Superior temporal gyrus (tissue), 1 donor: ENCODE measurements at regions not wholly inside any gene's neighbourhood (a gene's known extent, or its start where the extent isn't known, plus 50 kb on each side); places are given as distances from the start of the nearest gene placed in this dataset.

Experiments
- DNase-seq: peaks from one replicate; pipeline ENCODE4 v3.0.0-alpha.2; 2016; ENCODE audit errors: extremely low spot score

DNA sequence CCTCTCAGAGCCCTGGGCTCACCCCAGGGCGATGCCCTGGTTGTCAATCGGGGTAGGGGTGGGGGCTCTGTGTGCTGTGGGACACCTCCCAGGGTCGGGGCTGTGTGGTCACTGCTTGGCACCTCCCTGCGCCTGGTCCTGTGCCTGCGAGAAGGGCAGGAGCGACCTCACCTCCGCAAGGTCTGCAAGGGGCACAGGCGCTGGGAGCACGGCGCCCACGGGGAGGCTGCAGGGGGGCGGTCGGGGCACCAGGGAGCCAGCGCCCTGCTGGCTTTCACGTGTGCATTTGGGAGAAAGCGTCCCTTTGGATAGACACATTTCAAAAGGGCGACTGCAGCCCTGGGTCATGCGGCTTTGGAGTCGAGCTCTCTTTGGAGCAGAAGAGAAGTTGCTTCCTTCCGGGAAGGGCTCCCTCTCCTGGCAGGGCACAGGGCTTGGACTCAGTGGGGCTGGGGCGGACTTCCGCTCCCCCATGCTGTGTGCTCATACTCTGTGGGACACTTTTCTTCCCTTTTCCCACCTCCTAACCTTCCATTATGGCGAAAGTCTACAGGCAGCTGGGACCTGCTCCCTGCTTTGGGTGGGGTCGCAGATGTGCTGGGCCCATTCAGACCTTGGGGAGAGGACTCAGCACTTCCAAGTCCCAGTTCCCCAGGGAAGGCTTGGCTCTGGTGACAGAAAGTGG, 52.9 kb upstream of the SLC28A3 start:
- DNase-seq: no peak

DNA sequence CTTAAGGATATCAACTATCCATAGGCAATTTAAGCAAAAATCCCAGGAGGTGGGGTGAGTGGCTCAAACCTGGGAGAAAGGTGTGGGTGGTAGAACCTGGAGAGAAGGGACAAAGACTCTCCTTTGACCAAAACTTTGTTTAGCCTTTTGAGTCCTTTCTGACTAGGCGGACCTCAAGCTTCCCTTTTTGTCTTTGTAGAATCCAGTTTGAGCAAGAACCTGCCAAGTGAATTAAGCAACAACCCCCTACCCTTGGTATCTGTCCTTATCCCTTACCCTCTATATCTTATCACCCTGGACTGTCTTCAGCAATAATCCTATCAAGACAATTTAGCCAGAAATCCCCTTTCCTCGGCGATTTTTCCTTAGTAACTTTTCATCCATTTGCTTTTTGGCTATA, 53.5 kb upstream of the SLC28A3 start:
- DNase-seq: no peak

DNA sequence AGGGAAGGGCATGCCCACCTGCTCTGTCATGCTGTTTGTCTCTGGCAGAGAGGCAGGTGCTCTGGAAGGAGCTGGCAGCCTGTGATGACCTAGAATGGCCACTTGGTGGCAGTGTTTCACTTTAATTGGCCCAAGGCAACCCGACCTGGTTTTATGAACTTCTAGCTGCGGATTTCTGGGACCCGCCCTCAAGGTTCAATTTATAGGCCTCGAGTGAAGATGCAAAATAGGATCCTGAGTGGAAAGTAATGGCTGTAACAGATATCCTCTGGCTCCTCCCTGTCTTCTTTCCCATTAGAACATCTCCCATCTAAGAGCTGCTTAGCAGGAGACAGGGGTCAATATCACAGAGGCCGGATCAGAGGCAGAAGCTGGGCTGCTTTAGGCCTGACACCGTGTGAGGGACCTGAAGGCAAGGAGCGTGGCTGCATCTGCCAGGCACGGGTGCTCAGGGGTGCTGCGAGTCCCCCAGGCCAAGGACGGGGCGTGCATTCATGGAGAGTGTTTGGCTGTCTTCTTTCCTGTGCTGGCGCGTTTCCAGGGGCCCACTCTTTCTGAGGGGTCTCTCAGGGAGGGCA, 56.7 kb upstream of the SLC28A3 start:
- DNase-seq: peak; percentile 94

DNA sequence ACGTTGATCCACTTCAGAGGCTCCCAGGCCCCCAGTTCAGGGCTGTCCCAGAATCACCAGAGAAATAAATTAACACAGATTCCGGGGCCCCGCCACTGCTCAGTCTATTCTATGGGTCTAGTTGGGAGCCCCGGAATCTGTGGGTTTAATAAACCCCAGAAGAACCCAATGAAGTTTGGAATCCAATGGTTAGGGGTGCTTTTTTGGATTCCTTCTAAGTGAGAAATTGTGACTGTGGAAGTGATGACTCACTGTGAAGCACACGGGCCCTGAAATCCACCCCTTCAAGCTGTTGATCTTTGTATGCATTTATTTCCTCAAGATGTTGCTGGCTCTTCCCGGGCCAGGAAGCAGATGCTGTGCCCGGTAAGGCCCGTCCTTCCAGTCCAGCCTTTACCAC, 57.3 kb upstream of the SLC28A3 start:
- no peak for DNase-seq

DNA sequence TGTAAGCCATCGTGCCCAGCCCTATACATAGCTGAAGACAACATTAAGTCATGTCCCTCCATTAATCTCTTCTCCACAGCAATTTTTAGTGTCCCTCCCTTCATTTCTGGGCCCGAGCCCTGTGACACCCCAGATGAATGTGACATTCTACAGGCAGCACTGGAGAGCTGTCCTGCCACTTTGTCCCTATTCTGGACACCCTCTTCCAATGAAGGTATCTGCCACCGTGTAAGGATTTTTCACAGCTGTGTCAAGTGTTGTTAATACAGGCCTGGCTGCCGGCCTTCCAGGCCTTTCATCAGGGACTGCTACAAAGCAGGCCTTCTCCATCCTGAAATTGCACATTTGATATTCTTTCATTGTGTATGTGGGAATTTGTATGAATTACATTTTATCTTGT, 62.0 kb upstream of the SLC28A3 start:
- no peak for DNase-seq

DNA sequence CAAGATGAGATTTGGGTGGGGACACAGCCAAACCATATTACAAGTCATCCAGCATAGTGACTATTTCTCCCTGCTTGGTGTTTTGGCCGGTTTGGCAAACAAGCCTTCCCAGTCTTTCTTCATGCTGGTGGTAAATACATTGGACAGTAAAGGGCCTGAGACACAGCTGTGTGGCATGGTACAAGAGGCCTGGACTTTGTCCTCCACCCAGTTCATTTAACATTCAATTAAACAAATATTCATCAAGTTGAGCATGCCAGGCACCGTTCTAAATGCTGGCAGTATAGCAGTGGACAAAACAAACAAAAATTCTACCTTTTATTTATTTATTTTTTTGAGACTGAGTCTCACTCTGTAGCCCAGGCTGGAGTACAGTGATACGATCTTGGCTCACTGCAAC, 62.7 kb upstream of the SLC28A3 start:
- DNase-seq: no peak

DNA sequence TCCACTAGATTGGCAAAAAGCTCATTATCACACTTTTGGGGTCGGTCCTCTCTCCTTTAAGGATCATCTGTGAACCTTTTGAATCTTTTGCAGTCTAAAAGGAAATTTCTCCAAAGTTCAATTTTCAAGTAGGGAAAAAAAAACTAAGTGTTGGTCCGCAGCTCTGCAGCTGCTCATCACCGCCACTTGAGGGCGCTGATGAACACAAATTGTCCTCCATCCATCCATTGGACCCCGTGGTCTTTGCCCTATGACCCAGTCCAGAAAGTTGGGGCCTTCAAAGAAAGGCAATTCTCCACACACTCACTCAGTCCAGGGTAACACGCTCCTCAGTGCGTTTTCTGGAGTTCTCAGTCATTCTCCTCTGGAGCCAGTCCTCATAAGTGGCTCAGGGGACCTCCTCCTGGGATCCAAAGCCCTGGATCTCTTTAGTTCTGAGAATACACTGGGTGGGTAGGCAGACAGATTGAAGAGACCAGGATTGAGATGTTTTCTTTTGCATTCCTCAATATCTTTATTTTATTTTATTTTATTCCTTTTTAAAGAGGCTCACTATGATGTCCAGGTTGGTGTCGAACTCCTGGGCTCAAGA, 63.6 kb upstream of the SLC28A3 start:
- DNase-seq: no peak

DNA sequence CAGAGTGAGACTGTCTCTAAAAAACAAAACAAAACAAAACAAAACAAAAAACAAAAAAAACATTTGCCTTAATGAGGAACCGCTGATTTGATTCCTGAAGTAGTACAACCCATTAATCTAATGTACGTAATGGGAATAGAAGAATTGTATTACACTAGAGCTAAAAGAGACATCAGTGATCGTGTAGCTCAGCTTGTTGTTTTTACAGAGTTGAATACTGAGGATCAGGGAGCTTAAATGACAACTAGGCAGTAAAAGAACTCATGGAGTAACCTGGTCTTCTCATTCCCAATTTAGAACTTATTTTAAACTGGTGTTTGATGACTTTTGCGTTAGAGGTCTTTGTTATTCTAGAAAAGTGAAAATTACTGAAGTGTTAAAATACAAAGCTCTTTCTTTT, 65.1 kb upstream of the SLC28A3 start:
- no peak for DNase-seq

DNA sequence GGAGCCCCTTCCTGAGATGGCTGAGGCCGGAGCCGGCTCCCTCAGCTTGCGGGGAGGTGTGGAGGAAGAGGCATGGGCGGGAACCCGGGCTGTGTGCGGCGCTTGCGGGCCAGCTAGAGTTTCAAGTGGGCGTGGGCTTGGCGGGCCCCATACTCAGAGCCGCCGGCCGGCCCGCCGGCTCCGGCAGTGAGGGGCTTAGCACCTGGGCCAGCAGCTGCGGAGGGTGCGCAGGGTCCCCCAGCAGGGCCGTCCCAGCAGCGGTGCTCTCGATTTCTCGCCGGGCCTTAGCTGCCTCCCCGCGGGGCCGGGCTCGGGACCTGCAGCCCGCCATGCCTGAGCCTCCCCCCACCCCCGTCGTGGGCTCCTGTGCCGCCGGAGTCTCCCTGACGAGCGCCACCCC, 67.9 kb upstream of the SLC28A3 start:
- DNase-seq: no peak

DNA sequence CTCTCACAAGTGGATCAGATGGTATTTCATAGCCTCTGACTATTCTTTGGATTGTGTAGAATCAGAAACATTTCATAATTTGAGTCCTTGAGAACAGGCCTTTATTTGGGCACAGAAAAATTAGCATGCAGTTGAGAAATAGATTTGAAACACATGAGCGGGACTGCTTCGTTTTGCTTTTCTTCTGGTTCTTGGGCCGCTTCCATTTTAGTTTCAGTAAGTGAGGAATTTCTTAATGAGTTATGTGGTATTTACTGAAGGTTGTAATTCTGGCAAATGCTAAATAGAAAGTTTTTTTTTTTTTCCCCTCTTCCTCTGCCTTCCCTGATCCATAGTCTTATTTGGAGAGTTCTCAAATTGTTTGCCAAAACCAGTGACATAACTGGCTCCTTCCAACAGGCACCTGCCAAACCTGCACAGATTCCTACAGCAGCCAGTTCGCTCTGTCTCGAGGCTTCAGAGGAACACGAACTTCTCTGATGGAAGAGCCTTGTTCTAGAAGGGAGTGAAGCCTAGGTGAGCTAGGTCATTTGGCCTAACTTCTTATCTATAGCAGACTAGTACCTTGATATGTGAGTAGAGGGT, 71.2 kb upstream of the SLC28A3 start:
- DNase-seq: no peak

DNA sequence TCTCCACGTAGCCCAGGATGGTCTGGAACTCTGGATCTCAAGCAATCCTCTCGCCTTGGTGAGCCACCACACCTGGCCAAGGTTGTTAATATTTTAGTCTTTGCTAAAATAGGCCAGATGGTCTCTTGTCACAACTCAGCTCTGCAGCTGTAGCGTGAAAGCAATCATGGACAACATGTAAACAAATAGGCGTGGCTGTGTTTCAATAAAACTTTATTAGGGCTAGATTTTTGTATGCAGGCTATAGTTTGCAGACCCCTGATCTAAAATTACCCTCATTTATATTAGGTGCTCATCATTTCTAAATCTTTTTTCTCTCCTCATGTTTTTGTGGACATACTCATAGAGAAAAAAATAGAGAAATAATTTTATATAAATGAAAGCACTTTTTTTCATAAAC, 72.1 kb upstream of the SLC28A3 start:
- DNase-seq: no peak

DNA sequence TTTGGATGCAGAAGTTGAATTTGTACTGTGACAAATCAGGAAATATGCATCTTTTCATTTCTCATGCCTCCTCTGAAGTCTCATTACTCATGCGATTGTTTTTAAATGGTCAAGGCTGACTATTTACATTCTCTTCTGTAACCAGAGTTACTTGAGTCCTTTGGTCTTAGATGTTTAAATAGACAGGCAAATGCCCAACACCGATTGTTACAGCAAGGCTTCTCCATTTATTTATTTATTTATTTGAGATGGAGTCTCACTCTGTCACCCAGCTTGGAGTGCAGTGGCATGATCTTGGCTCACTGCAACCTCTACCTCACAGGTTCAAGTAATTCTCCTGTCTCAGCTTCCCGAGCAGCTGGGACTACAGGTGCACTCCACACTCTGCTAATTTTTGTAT, 72.7 kb upstream of the SLC28A3 start:
- DNase-seq: no peak

DNA sequence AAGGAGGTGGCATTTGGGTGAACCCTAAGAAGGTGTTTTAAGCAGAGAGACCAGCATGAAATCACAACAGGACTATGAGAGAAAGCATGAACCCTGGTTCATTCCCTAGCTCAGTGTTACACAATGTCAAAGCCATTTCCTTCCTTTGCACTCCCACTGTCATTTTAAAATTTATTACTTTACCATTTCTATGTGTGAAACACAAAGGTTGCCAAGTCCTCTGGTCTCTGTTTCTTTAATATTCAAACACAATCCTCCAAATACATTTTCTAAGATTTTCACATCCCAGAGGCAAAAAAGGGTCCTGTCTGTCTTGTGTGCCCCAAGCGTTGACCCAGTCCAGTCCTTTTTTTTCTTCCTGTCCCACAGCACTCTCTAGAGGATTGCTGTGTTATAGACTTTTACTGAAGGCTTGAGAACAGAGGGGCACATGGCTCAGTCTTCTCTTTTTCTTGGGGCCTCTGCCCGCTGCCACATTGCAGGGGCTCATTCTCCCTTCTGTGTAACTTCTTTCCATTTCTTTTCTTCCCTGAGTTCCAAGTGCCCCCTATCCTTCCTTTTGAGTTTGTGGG, 78.6 kb upstream of the SLC28A3 start:
- DNase-seq: no peak

DNA sequence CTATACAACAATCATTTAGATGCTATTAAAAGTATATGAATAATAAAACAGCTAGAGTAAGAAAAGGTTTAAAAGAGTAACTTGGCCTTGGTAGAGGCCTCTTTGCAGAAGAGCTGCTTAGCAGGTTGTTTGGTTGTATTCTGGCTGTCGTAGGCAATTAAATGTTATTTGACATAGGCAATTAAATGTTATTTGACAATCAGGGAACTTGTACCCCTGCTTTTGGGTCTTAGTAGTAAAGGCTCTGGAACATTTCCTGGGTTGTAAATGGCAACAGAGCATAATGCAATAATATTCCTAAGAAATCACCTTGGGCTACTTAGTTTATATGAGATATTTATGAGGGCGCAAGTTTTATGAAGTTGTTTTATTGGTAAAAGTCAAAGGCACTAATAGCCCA, 84.4 kb upstream of the SLC28A3 start:
- no peak for DNase-seq

DNA sequence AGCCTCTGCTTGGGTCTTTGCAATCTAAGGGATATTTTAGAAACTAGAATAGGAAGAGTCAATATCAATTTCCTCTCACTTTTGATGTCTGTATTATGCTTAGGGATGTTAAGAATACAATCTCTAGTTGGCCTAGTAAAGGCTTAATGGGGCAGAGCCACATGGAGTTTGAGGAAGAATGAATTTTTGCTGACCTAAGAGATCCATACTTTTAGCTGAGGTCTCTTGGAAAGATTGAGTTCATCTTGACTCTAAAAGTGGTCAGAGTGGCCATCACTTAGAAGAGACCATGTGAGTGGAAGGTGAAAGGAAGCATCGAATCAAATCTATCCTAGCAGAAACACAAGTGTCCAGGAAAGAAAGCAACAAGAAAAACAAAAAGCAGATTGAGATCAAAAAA, 92.2 kb upstream of the SLC28A3 start:
- no peak for DNase-seq

DNA sequence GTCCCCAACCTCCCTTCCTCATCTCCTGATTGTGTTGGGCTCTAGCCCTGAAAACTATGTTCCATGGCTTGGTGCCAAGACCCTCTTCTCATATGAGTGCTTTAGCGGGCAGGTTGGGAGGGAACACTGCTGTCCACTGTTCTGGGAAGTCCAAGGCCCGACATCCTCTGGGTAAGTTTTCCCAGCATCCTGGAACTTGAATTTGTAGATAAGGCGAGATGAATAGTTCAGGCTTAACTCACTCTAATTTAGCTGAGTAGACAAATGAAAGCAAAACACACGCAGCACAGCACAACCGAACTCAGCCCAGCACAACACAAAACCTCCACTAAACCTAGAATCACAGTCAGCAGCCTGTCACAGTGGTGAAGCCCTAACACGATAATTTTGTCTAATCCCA, 95.3 kb upstream of the SLC28A3 start:
- no peak for DNase-seq

DNA sequence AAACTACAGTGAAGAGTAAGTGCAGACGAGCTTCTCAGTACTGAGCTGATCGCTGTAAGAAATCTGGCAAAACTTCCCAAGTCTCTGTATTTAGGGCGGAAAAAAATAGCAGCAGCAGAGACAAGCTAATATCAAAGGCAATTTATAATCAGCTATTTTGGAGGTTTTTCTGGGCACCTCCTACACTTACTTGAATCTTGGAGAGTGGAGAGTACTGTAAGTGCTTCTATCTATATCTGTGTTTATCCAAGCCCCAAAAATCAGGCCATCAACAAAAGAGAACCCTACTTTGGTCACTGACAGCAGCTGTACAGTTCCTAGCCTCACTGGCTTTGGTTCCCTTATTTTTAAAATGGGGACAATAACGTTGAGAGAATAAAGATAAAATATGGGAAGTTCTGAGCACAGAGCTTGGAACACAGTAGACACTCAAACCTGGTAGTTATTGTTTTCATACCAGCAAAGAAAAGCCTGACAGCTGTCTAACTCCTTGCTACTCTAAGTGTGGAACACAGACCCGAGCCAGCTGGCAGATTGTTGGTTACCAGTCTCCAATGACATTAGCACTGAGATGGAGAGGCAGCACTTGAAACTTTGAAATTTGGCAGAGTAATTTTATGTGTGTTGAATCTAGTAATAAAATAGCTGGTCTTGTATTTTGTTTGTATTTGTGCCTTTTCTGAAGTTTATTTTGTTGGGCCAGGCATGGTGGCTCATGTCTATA, 96.0 kb upstream of the SLC28A3 start:
- DNase-seq: peak; percentile 62

DNA sequence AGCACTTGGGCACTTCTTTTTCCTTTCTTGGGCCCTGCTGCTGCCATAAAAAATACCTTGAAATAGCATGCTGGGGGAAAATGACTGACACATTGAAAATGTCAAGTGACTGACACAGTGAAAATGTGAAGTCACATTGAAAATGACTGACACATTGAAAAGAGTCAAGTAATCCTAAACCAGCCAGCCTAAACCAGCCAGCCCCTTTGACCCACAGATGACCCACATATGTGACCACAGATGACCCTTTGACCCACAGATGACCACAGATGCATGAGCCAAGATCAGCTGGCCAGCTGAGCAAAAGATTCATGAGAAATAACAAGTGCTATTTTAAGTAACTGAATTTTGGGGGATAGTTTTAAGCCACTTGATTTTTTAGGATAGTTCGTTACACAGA, 97.8 kb upstream of the SLC28A3 start:
- no peak for DNase-seq

DNA sequence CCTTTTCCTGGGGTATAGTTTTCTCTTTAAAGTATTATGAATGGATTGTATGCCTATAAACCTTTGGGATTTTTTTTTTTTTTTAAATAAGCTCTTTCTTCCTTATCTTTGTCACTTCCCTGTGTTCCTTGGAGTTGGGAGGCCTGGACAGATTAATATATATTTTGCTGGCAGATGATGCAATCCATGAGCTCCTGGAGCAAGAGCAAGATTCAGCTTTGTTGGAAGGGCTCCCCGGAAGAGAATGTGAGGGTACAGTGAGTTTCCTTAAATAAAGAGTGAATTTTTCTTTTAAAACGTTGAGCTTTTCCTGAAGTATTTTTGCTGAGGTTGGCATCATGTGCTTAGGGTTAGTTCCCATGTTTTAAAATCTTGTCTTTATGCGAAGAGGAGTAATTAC, 98.7 kb upstream of the SLC28A3 start:
- DNase-seq: no peak

DNA sequence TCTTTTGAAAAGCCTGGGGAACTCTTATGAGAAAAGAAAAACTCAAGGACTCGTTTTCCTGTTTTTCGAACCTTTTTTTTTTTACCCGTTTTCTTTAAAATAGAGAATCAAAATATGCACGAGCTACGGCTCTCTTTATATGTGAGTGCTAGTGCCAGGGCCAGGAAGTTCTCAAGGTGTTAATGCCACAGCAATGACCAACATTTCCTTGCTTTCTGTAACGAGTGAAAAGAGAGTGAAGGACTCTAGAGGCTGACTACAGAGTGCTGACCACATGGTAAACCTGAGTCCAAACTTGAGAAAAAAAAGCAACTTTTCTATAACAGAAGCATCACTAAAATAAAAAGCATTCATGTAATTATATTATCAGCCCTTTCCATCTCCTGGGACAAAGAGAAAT, 102.2 kb upstream of the SLC28A3 start:
- no peak for DNase-seq

DNA sequence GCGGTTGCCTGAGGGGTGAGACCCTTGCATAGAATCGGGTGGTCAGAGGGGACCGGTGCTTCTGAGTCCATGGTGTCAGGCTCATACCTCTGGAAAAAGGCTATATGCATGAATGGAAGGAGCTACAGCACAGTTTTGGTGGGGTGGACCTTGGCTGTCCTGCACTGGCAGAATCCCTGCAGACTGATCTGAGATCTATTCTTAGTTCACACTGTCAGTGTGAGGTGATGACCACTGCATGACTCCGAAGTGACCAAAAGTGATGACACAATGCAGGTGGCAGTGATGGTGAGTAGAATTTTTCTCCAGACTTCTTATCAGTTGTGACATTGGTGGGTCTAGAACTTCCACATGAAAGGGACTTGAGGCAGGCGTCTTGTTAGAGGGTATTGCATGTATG, 105.2 kb upstream of the SLC28A3 start:
- no peak for DNase-seq

DNA sequence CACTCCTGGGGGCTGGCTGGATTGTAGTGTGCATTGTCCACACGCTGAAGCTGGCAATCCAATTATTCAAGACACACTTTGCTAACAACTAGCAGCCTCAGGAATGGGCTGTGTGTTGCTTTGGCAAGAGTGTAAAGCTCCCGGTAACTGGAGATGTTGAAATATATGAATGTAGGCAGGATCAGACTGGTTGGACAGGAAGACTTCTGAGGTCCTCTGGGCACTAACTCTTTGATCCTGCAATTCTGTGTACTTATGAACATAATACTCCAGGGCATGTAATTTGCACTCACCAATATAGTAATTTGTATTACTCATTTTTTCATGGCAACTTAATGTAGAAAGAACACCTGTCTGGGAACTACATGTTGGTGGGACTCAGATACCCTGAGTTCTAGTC, 106.7 kb upstream of the SLC28A3 start:
- no peak for DNase-seq
